A673 (cell line): ENCODE measurements at regions not wholly inside any gene's neighbourhood (a gene's known extent, or its start where the extent isn't known, plus 50 kb on each side); places are given as distances from the start of the nearest gene placed in this dataset.

Experiments
- CTCF ChIP-seq: fragments of 300-800, 200-600 bp; sonication (generic); conservative IDR thresholded peaks from 2 replicates; pipeline ENCODE4 v1.5.1; 2017; ENCODE audit warnings: low read depth, mild to moderate bottlenecking, antibody characterized with exemption, low read length, moderate library complexity, mixed read lengths
- EZH2 ChIP-seq: fragments of 200-600 bp; sonication (generic); IDR thresholded peaks from 2 replicates; pipeline ENCODE4 v1.6.1; 2017; ENCODE audit warnings: borderline replicate concordance, low read depth, mild to moderate bottlenecking, mixed read lengths, antibody characterized with exemption, low read length; ENCODE audit not compliant: poor library complexity, severe bottlenecking

GRCh38 chr5:162603443-162604070 is 536.0 kb downstream of the GABRG2 start:
- TF ChIP-seq CTCF = no peak
- no peak for TF ChIP-seq EZH2
